ENCODE measurements at regions not wholly inside any gene's neighbourhood (a gene's known extent, or its start where the extent isn't known, plus 50 kb on each side); places are given as distances from the start of the nearest gene placed in this dataset.
"Not testable (repeated sequence)": the region's sequence is repeated elsewhere in the genome, so short reads cannot be mapped to it uniquely, and the experiment has no call there.

- H3K36me3 ChIP-seq (ENCODE audit: insufficient read depth): no peaks in the 10 kb centered on the region
- no peak overlapping the region for H3K4me2 ChIP-seq
- no peak overlapping the region for H3K9ac ChIP-seq
- H3K4me1 ChIP-seq (ENCODE audit: low read depth, poor library complexity, severe bottlenecking): peaks cover 10% of the 10 kb centered on the region
- H3K27ac ChIP-seq: no peak overlapping the region
- no peak for TF ChIP-seq CTCF (conservative IDR thresholded peaks at IDR 0.05; ENCODE audit: low read depth, low read length)
- no peaks in the 10 kb centered on the region for H3K79me2 ChIP-seq (ENCODE audit: insufficient read depth, low read depth)
- no peaks in the 10 kb centered on the region for H3K27me3 ChIP-seq (ENCODE audit: insufficient read depth, low read depth)
- H2AFZ ChIP-seq (ENCODE audit: low read depth): no peak overlapping the region
- no peaks in the 10 kb centered on the region for H4K20me1 ChIP-seq (ENCODE audit: insufficient read depth)
- no peak overlapping the region for H3K4me3 ChIP-seq (IDR thresholded peaks at IDR 0.05; ENCODE audit: insufficient read depth, low read depth, low read length)
Measured at GRCh38 chr1:204002614-204003013, 70.3 kb upstream of the SOX13 start.

GRCh38 chr1:204003536-204003935, 69.4 kb upstream of the SOX13 start:
- H3K27ac ChIP-seq: no peak overlapping the region
- no peak overlapping the region for H3K9ac ChIP-seq
- no peaks in the 10 kb centered on the region for H3K36me3 ChIP-seq (ENCODE audit: insufficient read depth)
- no peak overlapping the region for H3K4me2 ChIP-seq
- H3K4me1 ChIP-seq (ENCODE audit: low read depth, poor library complexity, severe bottlenecking): peaks cover 10% of the 10 kb centered on the region
- no peaks in the 10 kb centered on the region for H3K79me2 ChIP-seq (ENCODE audit: insufficient read depth, low read depth)
- no peak overlapping the region for H2AFZ ChIP-seq (ENCODE audit: low read depth)
- H3K27me3 ChIP-seq (ENCODE audit: insufficient read depth, low read depth): no peaks in the 10 kb centered on the region
- H3K4me3 ChIP-seq (IDR thresholded peaks at IDR 0.05; ENCODE audit: insufficient read depth, low read depth, low read length): no peak overlapping the region
- H4K20me1 ChIP-seq (ENCODE audit: insufficient read depth): no peaks in the 10 kb centered on the region
- no peak for TF ChIP-seq CTCF (conservative IDR thresholded peaks at IDR 0.05; ENCODE audit: low read depth, low read length)

GRCh38 chr1:204011426-204011825, 61.5 kb upstream of the SOX13 start:
- no peak overlapping the region for H3K27ac ChIP-seq
- no peak overlapping the region for H3K4me3 ChIP-seq (IDR thresholded peaks at IDR 0.05; ENCODE audit: insufficient read depth, low read depth, low read length)
- H3K9ac ChIP-seq: no peak overlapping the region
- H3K27me3 ChIP-seq (ENCODE audit: insufficient read depth, low read depth): no peaks in the 10 kb centered on the region
- no peaks in the 10 kb centered on the region for H3K79me2 ChIP-seq (ENCODE audit: insufficient read depth, low read depth)
- H3K36me3 ChIP-seq (ENCODE audit: insufficient read depth): no peaks in the 10 kb centered on the region
- no peaks in the 10 kb centered on the region for H4K20me1 ChIP-seq (ENCODE audit: insufficient read depth)
- no peak overlapping the region for H2AFZ ChIP-seq (ENCODE audit: low read depth)
- no peaks in the 10 kb centered on the region for H3K4me1 ChIP-seq (ENCODE audit: low read depth, poor library complexity, severe bottlenecking)
- no peak for TF ChIP-seq CTCF (conservative IDR thresholded peaks at IDR 0.05; ENCODE audit: low read depth, low read length)
- H3K4me2 ChIP-seq: no peak overlapping the region

- TF ChIP-seq CTCF (conservative IDR thresholded peaks at IDR 0.05; ENCODE audit: low read depth, low read length): no peak
- H3K9ac ChIP-seq: no peak overlapping the region
- H3K27ac ChIP-seq: no peak overlapping the region
- no peak overlapping the region for H3K4me3 ChIP-seq (IDR thresholded peaks at IDR 0.05; ENCODE audit: insufficient read depth, low read depth, low read length)
- no peaks in the 10 kb centered on the region for H3K79me2 ChIP-seq (ENCODE audit: insufficient read depth, low read depth)
- H3K4me2 ChIP-seq: no peak overlapping the region
- no peaks in the 10 kb centered on the region for H3K4me1 ChIP-seq (ENCODE audit: low read depth, poor library complexity, severe bottlenecking)
- H4K20me1 ChIP-seq (ENCODE audit: insufficient read depth): no peaks in the 10 kb centered on the region
- H3K27me3 ChIP-seq (ENCODE audit: insufficient read depth, low read depth): no peaks in the 10 kb centered on the region
- no peaks in the 10 kb centered on the region for H3K36me3 ChIP-seq (ENCODE audit: insufficient read depth)
- no peak overlapping the region for H2AFZ ChIP-seq (ENCODE audit: low read depth)
Measured at GRCh38 chr1:204013052-204013451, 59.9 kb upstream of the SOX13 start.

GRCh38 chr1:204014336-204014735, 58.6 kb upstream of the SOX13 start:
- TF ChIP-seq CTCF (conservative IDR thresholded peaks at IDR 0.05; ENCODE audit: low read depth, low read length): no peak
- Histone ChIP-seq H3K36me3 (ENCODE audit: insufficient read depth) (no peaks in the 10 kb centered on the region), H4K20me1 (ENCODE audit: insufficient read depth) (no peaks in the 10 kb centered on the region), H3K27me3 (ENCODE audit: insufficient read depth, low read depth) (no peaks in the 10 kb centered on the region), H3K27ac (no peak overlapping the region), H3K79me2 (ENCODE audit: insufficient read depth, low read depth) (no peaks in the 10 kb centered on the region), H3K4me3 (IDR thresholded peaks at IDR 0.05; ENCODE audit: insufficient read depth, low read depth, low read length) (no peak overlapping the region), H3K4me2 (no peak overlapping the region), H2AFZ (ENCODE audit: low read depth) (no peak overlapping the region), H3K9ac (no peak overlapping the region), H3K4me1 (ENCODE audit: low read depth, poor library complexity, severe bottlenecking) (no peaks in the 10 kb centered on the region)

GRCh38 chr1:204014961-204015360, 58.0 kb upstream of the SOX13 start:
- H3K4me1 ChIP-seq (ENCODE audit: low read depth, poor library complexity, severe bottlenecking); H3K4me3 ChIP-seq (IDR thresholded peaks at IDR 0.05; ENCODE audit: insufficient read depth, low read depth, low read length); H3K27me3 ChIP-seq (ENCODE audit: insufficient read depth, low read depth); H4K20me1 ChIP-seq (ENCODE audit: insufficient read depth); H3K4me2 ChIP-seq; H3K9ac ChIP-seq; H3K27ac ChIP-seq; H3K79me2 ChIP-seq (ENCODE audit: insufficient read depth, low read depth); H3K36me3 ChIP-seq (ENCODE audit: insufficient read depth); H2AFZ ChIP-seq (ENCODE audit: low read depth): not testable (repeated sequence)

Measured in KMS-11 (cell line).